ENCODE measurements at regions not wholly inside any gene's neighbourhood (a gene's known extent, or its start where the extent isn't known, plus 50 kb on each side); places are given as distances from the start of the nearest gene placed in this dataset.

DNA sequence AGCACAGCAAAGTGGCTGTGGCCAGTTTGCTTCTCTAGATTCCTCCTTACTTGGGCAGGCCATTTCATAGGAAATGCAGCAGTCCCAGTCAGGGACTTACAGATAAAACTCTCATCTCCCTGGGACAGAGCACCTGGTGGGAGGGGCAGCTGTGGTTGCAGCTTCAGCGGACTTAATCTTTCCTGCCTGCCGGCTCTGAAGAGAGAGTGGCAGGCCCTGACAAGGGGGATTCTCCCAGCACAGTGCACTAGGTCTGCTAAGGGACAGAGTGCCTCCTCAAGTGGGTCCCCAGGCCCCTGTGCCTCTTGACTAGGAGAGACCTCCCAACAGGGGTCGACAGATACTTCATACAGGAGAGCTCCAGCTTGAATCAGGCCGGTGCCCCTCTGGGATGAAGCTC is 1649.1 kb downstream of the LRRC4C start:
- Histone ChIP-seq H3K9me3 (peaks cover 19% of the 10 kb centered on the region), H3K4me1 (ENCODE audit: low read depth) (no peaks in the 10 kb centered on the region), H3K4me3 (no peak overlapping the region), H3K36me3 (ENCODE audit: low read depth) (no peaks in the 10 kb centered on the region)
- intact Hi-C loops (cut with DNase I, micrococcal nuclease): no loop called here
- ATAC-seq (no peak), DNase-seq (no peak)
- TF ChIP-seq, protein P1, sequence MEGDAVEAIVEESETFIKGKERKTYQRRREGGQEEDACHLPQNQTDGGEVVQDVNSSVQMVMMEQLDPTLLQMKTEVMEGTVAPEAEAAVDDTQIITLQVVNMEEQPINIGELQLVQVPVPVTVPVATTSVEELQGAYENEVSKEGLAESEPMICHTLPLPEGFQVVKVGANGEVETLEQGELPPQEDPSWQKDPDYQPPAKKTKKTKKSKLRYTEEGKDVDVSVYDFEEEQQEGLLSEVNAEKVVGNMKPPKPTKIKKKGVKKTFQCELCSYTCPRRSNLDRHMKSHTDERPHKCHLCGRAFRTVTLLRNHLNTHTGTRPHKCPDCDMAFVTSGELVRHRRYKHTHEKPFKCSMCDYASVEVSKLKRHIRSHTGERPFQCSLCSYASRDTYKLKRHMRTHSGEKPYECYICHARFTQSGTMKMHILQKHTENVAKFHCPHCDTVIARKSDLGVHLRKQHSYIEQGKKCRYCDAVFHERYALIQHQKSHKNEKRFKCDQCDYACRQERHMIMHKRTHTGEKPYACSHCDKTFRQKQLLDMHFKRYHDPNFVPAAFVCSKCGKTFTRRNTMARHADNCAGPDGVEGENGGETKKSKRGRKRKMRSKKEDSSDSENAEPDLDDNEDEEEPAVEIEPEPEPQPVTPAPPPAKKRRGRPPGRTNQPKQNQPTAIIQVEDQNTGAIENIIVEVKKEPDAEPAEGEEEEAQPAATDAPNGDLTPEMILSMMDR (IDR thresholded peaks at IDR 0.05): no peak

GRCh38 chr11:39809833-39810232 is 1649.6 kb downstream of the LRRC4C start:
- TF ChIP-seq, protein P1 (IDR thresholded peaks at IDR 0.05): no peak
- H3K36me3 ChIP-seq (ENCODE audit: low read depth): no peaks in the 10 kb centered on the region
- no peak overlapping the region for H3K4me3 ChIP-seq
- ATAC-seq: no peak
- H3K4me1 ChIP-seq (ENCODE audit: low read depth): no peaks in the 10 kb centered on the region
- intact Hi-C loops (cut with DNase I, micrococcal nuclease): no loop called here
- DNase-seq: no peak
- peaks cover 19% of the 10 kb centered on the region for H3K9me3 ChIP-seq

DNA sequence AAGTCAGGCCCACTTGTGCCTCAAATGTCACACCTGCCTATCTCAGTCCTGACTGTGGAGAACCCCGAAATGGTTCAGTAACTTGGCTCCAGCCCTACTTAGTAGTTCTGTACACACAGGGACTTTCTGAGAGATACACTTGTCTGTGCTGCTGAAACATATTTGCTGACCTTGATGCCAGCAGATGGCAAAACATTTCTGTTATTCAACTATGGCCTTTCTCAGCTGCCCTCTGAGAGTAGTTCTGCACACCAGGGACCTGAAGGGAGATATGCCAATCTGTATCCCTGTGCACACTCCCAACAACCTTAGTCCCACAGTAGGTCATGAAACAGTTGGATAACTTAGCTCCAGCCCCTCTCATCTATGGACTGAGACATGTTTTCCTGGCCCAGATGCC is 1651.5 kb downstream of the LRRC4C start:
- Histone ChIP-seq H3K36me3 (ENCODE audit: low read depth) (no peaks in the 10 kb centered on the region), H3K9me3 (peaks cover 19% of the 10 kb centered on the region), H3K4me3 (no peak overlapping the region), H3K4me1 (ENCODE audit: low read depth) (no peaks in the 10 kb centered on the region)
- no peak for ATAC-seq
- intact Hi-C loops (cut with DNase I, micrococcal nuclease): no loop called here
- no peak for DNase-seq
- TF ChIP-seq, protein P1 (IDR thresholded peaks at IDR 0.05): no peak

DNA sequence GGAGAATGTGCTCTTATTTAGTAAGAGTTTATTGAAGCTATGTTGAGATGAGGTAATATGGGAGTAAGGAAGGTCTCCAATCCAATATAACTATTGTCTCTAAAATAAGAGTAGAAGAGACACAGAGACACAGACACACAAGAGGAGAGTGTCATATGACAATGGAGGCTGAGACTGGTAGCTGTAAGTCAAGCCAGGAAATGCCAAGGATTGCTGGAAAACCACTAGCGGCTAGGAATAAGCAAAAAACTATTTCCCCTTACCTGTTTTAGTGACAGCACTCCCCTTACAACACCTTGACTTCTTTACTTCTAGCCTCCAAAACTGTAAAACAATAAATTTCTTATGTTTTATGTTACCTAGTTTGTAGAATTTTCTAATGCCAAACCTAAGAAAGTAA is 1652.8 kb downstream of the LRRC4C start:
- no peak overlapping the region for H3K4me3 ChIP-seq
- DNase-seq (no peak), ATAC-seq (no peak)
- TF ChIP-seq, protein P1 (IDR thresholded peaks at IDR 0.05): no peak
- intact Hi-C loops (cut with DNase I, micrococcal nuclease): no loop called here
- H3K9me3 ChIP-seq: peaks cover 13% of the 10 kb centered on the region
- no peaks in the 10 kb centered on the region for H3K36me3 ChIP-seq (ENCODE audit: low read depth)
- H3K4me1 ChIP-seq (ENCODE audit: low read depth): no peaks in the 10 kb centered on the region

DNA sequence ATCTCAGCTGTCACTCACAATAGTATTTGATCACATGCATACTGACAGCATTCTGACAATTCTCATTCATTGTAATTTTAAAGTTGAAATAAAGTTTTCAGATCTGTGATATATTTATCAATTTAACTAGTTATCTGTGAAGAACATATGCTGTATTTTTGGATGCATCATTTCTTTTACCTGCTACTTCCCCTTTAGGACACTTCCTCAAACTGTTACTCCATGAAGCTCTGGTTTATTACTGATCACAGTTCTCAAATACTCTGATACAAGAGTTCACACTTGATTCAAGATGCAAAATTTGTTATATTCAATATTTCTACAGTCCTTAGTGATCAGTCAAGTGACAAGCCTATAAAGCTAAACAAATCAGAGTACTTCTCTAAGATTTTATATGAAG is 1655.2 kb downstream of the LRRC4C start:
- ATAC-seq (no peak), DNase-seq (no peak)
- Histone ChIP-seq H3K4me3 (no peak overlapping the region), H3K4me1 (ENCODE audit: low read depth) (no peaks in the 10 kb centered on the region), H3K9me3 (peaks cover 6% of the 10 kb centered on the region), H3K36me3 (ENCODE audit: low read depth) (no peaks in the 10 kb centered on the region)
- intact Hi-C loops (cut with DNase I, micrococcal nuclease): no loop called here
- TF ChIP-seq, protein P1 (IDR thresholded peaks at IDR 0.05): no peak

DNA sequence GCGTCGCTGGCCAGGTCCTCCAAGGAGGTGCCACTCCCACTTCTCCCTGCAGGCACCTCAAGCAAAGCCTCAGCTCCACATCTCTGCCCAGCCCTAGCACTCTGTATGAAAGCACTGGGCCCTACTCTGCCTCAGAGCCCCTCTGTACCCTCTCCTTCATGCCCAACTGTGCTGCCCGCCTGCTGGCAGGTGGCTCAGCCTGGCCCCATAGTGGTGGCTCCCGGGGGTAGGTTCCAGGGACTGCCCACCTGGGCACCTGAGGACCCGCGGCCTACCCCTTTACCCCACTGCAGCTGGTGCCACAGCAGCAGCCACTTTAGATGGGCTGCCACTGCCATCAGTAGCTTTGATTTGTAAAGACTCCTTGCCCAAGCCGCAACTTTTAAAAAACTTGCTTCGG is 1672.8 kb downstream of the LRRC4C start:
- ATAC-seq (no peak), DNase-seq (peak in 1 of 3 donors; percentile 24)
- Histone ChIP-seq H3K36me3 (ENCODE audit: low read depth) (no peaks in the 10 kb centered on the region), H3K9me3 (peaks cover 9% of the 10 kb centered on the region), H3K4me1 (ENCODE audit: low read depth) (no peaks in the 10 kb centered on the region), H3K4me3 (no peak overlapping the region)
- intact Hi-C loops (cut with DNase I, micrococcal nuclease): no loop called here
- TF ChIP-seq, protein P1 (IDR thresholded peaks at IDR 0.05): no peak
